K562 (cell line): ENCODE measurements at regions not wholly inside any gene's neighbourhood (a gene's known extent, or its start where the extent isn't known, plus 50 kb on each side); places are given as distances from the start of the nearest gene placed in this dataset.

Source experiments
- HDAC3 ChIP-seq: fragments of 450-650 bp; IDR thresholded peaks from 2 replicates; pipeline ENCODE4 v1.6.1; 2018; ENCODE audit warnings: borderline replicate concordance, mild to moderate bottlenecking, moderate library complexity; ENCODE audit not compliant: partially characterized antibody
- HDAC6 ChIP-seq: IDR thresholded peaks from 2 replicates; pipeline ENCODE4 v1.6.1; 2012; ENCODE audit warnings: low read depth, mild to moderate bottlenecking, control low read depth, inconsistent platforms, low read length, moderate library complexity
- JUND ChIP-seq, 2 experiments: IDR thresholded peaks; 2 replicates in 1 of 2; 3 replicates in 1 of 2; pipeline ENCODE4 v1.6.1; 2011; ENCODE audit warnings: borderline replicate concordance in 2 of 2, low read depth in 2 of 2, low read length in 2 of 2, improper control_type of control experiment in 1 of 2, missing biosample characterization in 1 of 2, missing genetic modification characterization in 1 of 2, missing genetic modification reagents in 1 of 2
- MXI1 ChIP-seq: IDR thresholded peaks from 2 replicates; pipeline ENCODE4 v1.6.1; 2011; ENCODE audit warnings: low read depth, mild to moderate bottlenecking, improper control_type of control experiment, low read length
- NFRKB ChIP-seq: fragments of 450-650 bp; IDR thresholded peaks from 2 replicates; pipeline ENCODE4 v1.6.1; 2016; ENCODE audit warnings: low read depth
- PKNOX1 ChIP-seq: fragments of 450-650 bp; IDR thresholded peaks from 2 replicates; pipeline ENCODE4 v1.6.1; 2016
- RAD21 ChIP-seq, 2 experiments: fragments of 250-450 bp in 1 of 2; fragments of 450-650 bp in 1 of 2; sonication (Bioruptor Pico) in 1 of 2; formaldehyde crosslinking in 1 of 2; IDR thresholded peaks in 1 of 2; conservative IDR thresholded peaks in 1 of 2; 2 replicates each; pipeline versions ENCODE4 v1.4.0 to v1.8.0; 2020 to 2022; ENCODE audit warnings: mild to moderate bottlenecking in 2 of 2, moderate library complexity in 1 of 2
- RBBP5 ChIP-seq: fragments of 200-600 bp; sonication (generic); IDR thresholded peaks from 2 replicates; pipeline ENCODE4 v1.6.1; 2012; ENCODE audit warnings: borderline replicate concordance, mild to moderate bottlenecking, low read length, control low read depth, inconsistent platforms; ENCODE audit not compliant: insufficient read depth, poor library complexity, severe bottlenecking
- RCOR1 ChIP-seq, 2 experiments: IDR thresholded peaks; 2 replicates each; pipeline ENCODE4 v1.6.1; 2012; ENCODE audit warnings: low read depth in 2 of 2, low read length in 2 of 2, borderline replicate concordance in 1 of 2, improper control_type of control experiment in 1 of 2
- SNAPC5 ChIP-seq: fragments of 250-450 bp; sonication (Bioruptor Pico); IDR thresholded peaks from 2 replicates; pipeline ENCODE4 v1.8.0; 2021; ENCODE audit warnings: moderate library complexity, mild to moderate bottlenecking, inconsistent platforms
- TFE3 ChIP-seq: fragments of 450-650 bp; formaldehyde crosslinking; IDR thresholded peaks from 2 replicates; pipeline ENCODE4 v1.4.0; 2020; ENCODE audit warnings: mild to moderate bottlenecking, mixed read lengths
- THRA ChIP-seq: fragments of 450-650 bp; IDR thresholded peaks from 2 replicates; pipeline ENCODE4 v1.6.1; 2017; ENCODE audit warnings: mild to moderate bottlenecking, moderate library complexity
- ZNF655 ChIP-seq: fragments of 250-450 bp; sonication (Bioruptor Pico); IDR thresholded peaks from 2 replicates; pipeline ENCODE4 v1.5.0; 2021

GRCh38 chr12:68451261-68452077 is 119.3 kb upstream of the MDM1 start (continued):
- TF ChIP-seq ZNF655 (CRISPR knock-in tag) (no peak), MXI1 (no peak), TFE3 (CRISPR knock-in tag) (no peak), HDAC6 (no peak), RBBP5 (no peak), THRA (no peak), HDAC3 (no peak), RCOR1 (IDR thresholded peaks at IDR 0.05; ENCODE audit: borderline replicate concordance in 1 of 2, low read depth in 2 of 2, low read length in 2 of 2) (no peak), NFRKB (no peak), JUND (IDR thresholded peaks at IDR 0.05; ENCODE audit: borderline replicate concordance, low read depth, low read length) (no peak), JUND (tag; IDR thresholded peaks at IDR 0.05; ENCODE audit: borderline replicate concordance, low read depth, low read length) (peak; percentile 57; the same call in 1 of the 3 replicates), RAD21 (CRISPR knock-in tag; conservative IDR thresholded peaks at IDR 0.05 in 1 of 2, IDR thresholded peaks at IDR 0.05 in 1 of 2) (0 out of 4 replicates have a peak, but pooled peaks of 1 of the 2 experiments have one; percentile 13), PKNOX1 (peak; percentile 10; the same call in 1 of the 2 replicates), SNAPC5 (CRISPR knock-in tag) (no peak)
